ELF-1 (cell line): ENCODE measurements at regions not wholly inside any gene's neighbourhood (a gene's known extent, or its start where the extent isn't known, plus 50 kb on each side); places are given as distances from the start of the nearest gene placed in this dataset.
"Not testable (repeated sequence)": the region's sequence is repeated elsewhere in the genome, so short reads cannot be mapped to it uniquely, and the experiment has no call there.

Experiments used
- DNase-seq: peaks from one replicate; pipeline ENCODE4 v3.0.0-alpha.2; 2016; ENCODE audit warnings: low read depth, low spot score

GRCh38 chr2:43019536-43020183 is 206.7 kb downstream of the ZFP36L2 start:
- no peak for DNase-seq

GRCh38 chr2:43019025-43019367 is 207.4 kb downstream of the ZFP36L2 start:
- no peak for DNase-seq

- DNase-seq: no peak
Measured at GRCh38 chr2:43018179-43019024, 208.0 kb downstream of the ZFP36L2 start.

GRCh38 chr2:43013821-43014345 is 212.5 kb downstream of the ZFP36L2 start:
- DNase-seq: no peak

- DNase-seq: no peak
Measured at GRCh38 chr2:43012966-43013365, 213.4 kb downstream of the ZFP36L2 start.

GRCh38 chr2:43011158-43011491 is 215.3 kb downstream of the ZFP36L2 start:
- no peak for DNase-seq

- no peak for DNase-seq
Measured at GRCh38 chr2:43010438-43011157, 215.8 kb downstream of the ZFP36L2 start.

- DNase-seq: no peak
Measured at GRCh38 chr2:43009448-43009847, 217.0 kb downstream of the ZFP36L2 start.

- no peak for DNase-seq
Measured at GRCh38 chr2:43008388-43008787, 216.0 kb upstream of the HAAO start.

- no peak for DNase-seq
Measured at GRCh38 chr2:43007901-43008300, 215.5 kb upstream of the HAAO start.

GRCh38 chr2:43006834-43007543 is 214.6 kb upstream of the HAAO start:
- DNase-seq: no peak

GRCh38 chr2:43005975-43006833 is 213.8 kb upstream of the HAAO start:
- DNase-seq: no peak

GRCh38 chr2:43005245-43005974 is 213.0 kb upstream of the HAAO start:
- no peak for DNase-seq

GRCh38 chr2:43004879-43005244 is 212.5 kb upstream of the HAAO start:
- no peak for DNase-seq

- not testable (repeated sequence) for DNase-seq
Measured at GRCh38 chr2:43004126-43004865, 211.9 kb upstream of the HAAO start.

- no peak for DNase-seq
Measured at GRCh38 chr2:43003702-43004101, 211.3 kb upstream of the HAAO start.

GRCh38 chr2:43001787-43002468 is 209.5 kb upstream of the HAAO start:
- no peak for DNase-seq

- no peak for DNase-seq
Measured at GRCh38 chr2:43001055-43001378, 208.6 kb upstream of the HAAO start.
